Right forelimb (tissue), 1 donor: ENCODE measurements at regions not wholly inside any gene's neighbourhood (a gene's known extent, or its start where the extent isn't known, plus 50 kb on each side); places are given as distances from the start of the nearest gene placed in this dataset.
"Not testable (repeated sequence)": the region's sequence is repeated elsewhere in the genome, so short reads cannot be mapped to it uniquely, and the experiment has no call there.

Experiments used
- DNase-seq: peaks from one replicate; pipeline ENCODE4 v3.0.0-alpha.2; 2018

DNA sequence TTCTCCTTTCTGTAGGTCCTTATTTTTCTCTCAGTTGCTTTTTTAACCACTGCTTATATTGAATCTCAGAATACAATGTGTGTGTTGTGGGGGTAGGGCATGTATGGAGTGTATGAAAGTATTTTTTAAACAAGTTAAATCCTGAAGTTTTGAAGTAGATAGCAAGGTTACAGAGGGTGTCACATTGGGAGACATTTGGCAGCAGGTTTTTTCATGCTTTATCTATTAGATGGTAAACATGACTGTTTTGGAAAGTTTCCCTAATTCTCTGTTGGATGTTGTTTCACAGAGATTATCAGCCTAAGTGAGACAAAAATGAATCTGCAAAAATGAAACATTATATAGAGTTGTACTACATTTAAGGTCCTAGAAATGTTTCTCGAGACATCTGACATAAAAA lies 190.6 kb upstream of the ARPP21 start:
- DNase-seq = no peak

DNA sequence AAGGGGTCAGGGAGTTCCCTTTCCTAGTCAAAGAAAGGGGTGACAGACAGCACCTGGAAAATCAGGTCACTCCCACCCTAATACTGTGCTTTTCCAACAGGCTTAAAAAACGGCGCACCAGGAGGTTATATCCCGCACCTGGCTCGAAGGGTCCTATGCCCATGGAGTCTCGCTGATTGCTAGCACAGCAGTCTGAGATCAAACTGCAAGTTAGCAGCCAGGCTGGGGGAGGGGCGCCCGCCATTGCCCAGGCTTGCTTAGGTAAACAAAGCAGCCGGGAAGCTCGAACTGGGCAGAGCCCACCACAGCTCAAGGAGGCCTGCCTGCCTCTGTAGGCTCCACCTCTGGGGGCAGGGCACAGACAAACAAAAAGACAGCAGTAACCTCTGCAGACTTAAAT lies 184.5 kb upstream of the ARPP21 start:
- DNase-seq = not testable (repeated sequence)

DNA sequence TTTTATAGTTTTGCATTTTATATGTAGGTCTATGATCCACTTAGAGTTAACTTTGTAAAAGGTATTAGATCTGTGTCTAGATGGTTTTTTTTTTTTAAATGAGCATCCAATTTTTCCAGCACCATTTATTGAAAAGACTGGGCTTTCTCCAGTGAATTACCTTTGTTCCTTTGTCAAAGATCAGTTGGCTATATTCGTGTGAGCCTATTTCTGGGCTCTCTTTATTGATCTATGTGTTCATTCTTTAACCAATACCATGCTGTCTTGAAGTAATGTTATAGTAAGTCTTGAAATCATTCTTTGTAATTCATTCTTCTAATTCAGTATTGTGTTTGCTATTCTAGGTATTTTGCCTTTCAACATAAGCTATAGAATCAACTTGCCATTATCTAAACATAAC lies 165.4 kb upstream of the ARPP21 start:
- DNase-seq = no peak

DNA sequence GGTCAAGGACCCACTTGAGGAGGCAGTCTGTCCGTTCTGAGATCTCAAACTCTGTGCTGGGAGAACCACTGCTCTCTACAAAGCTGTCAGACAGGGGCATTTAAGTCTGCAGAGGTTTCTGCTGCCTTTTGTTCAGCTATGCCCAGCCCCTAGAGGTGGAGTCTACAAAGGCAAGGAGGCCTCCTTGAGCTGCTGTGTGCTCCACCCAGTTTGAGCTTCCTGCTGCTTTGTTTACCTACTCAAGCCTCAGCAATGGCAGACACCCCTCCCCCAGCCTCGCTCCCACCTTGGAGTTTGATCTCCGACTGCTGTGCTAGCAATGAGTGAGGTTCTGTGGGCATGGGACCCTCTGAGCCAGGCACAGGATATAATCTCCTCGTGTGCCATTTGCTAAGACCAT lies 156.8 kb upstream of the ARPP21 start:
- not testable (repeated sequence) for DNase-seq

DNA sequence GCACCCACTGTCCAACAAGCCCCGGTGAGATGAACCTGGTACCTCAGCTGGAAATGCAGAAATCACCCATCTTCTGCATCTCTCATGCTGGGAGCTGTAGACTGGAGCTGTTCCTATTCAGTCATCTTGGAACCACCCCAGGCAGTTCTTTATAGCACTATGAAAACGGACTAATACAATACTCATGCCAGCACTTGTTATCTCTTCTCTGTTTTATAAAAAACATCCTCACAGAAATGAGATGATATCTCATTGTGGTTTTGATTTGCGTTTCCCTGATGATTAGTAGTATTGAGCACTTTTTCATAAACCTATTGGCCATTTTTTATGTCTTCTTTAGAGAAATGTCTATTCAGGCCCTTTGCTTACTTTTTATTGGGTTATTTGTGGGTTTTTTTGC lies 156.2 kb upstream of the ARPP21 start:
- DNase-seq = no peak

DNA sequence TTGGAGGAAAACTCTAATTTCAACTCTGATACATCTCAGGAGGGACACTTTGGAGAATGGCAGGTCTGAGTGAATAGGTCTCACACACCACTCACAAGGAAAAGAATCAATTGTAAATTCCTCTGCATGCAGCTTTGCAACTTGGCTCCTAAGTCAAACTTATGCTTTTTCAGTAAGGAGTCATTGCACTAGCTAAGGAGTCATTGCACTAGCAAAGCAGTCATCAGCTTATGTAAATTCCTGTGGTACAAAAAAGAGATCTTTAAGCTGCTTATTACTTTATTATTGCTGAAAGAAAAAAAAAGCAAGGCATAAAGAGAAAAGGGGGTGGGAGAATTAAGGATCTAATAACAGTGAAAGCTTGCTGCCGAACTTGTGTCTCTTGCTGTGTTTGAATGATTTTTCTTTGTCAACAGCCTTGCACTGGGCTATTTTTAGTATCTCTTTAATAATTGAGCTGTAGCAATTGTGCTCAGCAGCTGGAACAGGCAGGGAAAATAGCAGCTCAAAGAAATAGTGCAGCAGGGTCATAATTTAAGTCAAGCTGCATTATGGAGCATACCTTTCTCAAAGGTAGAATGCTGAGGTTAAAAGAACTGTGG lies 154.3 kb upstream of the ARPP21 start:
- DNase-seq = no peak

DNA sequence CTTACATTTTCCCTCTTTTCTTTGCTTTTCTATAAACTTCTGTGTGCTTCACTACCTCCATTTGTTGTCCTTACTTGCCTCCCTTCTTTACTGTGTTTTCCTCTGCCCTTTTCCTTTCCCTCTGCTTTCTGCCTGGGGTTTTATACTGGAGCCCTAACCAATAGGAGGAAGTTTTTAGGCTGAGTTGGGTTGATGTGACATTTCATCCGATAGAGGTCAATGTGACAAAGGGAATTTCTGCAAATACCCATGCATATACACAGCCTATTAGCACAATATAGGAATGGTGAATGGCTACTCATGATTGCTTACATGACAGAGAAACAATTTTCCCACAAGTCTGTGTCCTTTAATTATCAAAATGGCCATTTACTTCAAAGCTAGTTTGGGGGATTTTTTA lies 153.0 kb upstream of the ARPP21 start:
- DNase-seq = no peak

DNA sequence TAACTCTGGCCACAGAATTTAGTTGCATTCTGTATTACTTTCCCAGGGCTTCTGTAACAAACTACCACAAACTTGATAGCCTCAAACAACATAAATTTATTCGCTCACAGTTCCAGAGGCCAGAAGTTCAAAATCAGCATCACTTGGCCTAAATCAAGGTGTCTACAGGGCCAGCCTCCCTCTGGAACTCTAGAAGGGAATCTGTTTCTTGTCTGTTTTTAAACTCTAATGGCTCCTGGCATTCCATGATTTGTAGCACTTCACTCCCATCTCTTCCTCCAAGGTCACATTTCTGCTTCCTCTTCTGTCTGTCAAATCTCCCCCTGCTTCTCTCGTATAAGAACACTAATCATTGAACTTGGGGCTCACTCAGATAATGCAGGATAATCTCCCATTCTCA lies 151.9 kb upstream of the ARPP21 start:
- DNase-seq = no peak

DNA sequence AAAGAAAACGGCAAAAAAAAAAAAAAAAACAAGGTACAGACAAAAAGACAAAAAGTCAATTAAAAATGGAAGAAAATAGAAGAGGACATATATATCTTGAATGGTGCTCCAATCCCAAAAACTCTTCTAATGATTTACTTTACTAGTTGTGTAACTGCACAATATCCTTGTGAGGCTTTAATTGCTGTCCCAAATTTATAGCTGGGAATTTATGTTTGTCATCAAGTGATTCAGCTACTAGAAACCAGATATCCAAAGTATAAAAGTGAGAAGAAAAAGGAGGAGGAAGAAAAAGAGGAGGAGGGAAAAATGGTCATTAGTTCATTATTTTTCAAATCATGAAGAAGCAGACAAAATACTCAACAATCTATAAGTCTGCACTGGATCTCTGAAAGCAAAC lies 150.8 kb upstream of the ARPP21 start:
- no peak for DNase-seq

DNA sequence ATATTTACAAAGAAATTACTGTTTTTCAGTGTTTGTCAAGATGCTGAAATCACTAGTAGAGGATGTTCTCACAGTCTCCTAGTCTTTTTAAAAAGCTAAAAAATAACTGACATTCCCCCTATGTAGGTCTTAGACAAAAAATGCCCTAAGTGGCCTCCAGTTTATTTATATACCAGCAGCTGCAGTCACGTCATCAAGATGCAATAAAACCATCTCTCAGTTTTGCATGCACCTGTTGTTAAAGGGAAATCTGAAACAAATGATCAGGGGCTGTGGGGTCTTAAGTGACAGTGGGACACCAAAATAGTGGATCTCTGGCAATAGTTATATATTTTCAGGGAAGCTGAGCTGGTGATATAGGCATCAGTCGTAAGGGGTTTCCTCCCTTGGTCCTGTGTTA lies 146.5 kb upstream of the ARPP21 start:
- DNase-seq = no peak

DNA sequence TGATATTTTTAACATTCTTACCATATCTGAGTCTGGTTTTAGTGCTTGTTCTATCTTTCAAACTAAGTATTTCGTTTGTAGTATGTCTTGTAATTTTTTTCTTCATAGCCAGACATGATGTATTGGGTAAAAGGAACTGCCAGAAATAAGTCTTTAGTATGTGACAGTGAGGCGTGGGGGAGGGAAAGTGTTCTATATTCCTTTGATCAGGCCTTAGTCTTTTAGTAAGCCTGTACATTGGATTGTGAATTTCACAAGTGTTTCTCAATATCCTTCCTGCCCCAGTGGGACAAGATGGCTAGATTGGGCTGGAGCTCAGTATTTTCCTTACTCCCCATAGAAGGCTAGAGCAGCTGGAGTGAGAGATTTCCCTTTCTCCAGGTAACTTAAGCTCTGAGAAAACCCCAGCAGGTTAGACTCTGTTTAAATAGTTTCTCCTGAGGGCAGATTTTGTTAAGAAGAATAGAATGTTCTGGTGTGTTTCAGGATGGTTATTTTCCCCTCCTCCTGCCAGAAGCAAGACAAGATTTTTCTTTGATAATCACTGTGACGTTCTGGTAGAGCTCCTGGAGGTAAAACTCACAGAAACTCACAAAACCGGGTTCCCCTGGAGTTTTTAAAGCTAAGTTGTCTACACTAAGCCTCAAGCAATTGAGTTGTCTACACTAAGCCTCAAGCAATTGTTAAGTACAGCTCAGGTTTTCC lies 140.7 kb upstream of the ARPP21 start:
- DNase-seq = no peak

DNA sequence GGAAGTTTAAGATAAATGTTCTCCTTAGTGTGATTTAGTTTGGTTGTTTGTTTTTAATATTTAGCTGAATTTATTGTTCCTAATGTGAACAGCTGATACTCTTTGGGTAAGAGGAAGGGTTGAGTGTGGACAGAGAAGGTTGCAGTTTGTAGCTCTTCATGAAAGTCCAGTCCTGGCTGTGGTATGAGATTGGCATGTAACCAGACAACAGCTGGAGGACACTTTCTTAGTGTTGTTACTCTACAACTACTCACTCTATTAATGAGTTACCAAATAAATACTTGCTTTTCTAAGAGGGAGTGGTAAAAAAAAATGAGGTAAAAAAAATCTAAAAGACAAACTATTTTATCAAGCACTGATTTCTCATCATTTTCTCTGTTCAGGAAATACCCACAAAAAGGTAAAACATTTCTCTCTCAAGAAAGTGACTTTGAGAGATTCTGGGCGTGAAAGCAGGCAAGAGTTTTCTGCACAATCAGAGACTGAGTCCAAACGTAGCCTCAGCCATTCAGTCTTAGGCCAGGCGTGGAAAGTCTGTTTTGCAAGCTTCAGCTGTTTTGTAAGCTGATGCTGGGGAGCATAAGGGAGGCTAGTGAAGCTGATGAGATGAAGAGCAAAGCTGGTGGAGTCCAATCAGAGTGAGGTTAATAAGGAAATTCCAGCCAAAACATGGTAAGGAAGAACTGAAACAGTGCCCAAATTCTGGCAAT lies 138.5 kb upstream of the ARPP21 start:
- no peak for DNase-seq

DNA sequence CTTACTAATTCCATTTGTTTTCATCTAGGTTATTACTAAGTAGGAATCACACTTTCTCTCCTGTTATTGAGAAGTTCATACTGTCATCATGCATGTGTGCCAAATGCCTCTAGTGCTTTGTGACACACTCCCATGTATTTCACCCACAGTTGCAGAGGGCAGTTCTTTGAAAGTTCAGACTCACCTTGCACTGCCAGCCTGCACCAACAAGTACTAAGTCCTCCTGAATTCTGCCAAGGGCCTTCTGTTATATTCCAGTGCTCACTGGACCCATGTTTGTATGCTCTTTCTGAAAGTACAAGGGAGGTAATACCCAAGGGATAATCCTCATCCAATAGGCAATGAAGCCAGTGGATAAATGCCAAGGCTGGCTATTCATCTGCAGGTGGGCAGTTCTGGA lies 136.6 kb upstream of the ARPP21 start:
- no peak for DNase-seq

DNA sequence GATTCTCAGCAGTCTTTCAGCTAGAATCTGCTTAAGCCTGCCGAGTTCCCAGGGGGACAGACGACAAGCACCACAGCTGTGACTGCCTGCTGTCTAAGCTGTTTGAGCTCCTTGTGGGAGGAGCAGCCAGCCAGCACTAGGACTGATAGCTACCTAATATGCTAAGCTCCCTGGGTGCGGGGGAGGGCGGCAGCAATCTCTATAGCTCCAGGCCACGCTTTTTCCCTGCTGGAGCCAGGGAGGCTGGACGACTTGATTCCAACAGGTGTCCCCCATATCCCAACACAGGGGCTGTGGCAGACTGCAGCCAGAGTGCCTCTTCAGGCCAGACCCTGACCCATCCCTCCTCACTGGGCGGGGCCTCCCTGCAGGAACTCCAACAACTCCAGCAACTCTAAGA lies 134.1 kb upstream of the ARPP21 start:
- peak; percentile 55 for DNase-seq

DNA sequence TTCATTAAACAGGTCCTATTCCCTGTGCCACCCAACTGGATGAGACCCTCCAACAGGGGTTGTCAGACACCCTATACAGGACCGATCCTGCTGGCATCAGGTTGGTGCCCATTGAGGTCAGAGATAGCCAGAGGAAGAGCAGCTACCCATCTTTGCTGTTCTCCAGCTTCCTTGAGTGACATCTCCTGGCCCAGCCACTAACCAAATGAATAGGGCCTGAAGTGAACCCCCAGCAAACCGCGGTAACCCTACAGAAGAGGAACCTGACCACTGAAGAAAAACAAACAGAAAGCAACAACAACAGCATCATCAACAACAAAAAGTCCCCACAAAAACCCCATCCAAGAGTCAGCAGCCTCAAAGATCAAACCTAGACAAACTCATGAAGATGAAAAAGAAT lies 133.6 kb upstream of the ARPP21 start:
- DNase-seq = no peak

DNA sequence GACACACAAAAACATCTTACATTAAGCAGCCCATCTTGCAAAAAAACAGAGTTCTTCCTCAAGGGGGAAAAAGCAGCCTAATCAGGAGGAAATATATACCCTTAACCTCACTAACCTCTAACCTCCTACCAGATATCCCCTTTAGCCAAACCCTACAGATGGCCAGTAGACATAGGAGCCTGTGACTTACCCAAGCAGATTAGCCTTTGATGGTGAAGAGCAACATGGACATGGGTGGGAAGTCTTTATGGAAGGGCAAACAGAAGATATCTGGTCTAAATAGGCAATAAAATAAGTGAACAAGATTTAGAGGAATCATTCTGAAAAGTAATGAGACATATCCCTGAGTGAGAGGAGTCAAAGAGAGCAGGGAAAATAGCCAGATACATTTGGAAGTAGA lies 119.4 kb upstream of the ARPP21 start:
- no peak for DNase-seq

DNA sequence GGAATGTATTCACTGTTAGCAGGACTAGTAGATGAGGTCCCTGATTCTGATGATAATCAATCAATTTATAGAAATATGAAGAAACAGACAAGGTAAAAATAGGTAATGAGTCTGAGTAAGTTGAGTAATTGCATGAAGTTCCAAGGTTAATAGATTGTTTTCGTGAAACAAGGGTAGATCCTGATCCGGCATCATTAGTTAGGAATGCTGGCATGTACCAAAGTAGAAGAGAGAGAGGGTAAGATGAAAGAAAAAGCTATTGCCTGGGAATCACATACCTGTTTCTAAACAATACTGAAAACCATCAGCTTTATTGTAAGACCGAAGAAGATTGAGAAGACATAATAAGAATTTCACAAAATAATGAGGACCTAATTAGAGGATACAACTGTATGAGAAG lies 118.1 kb upstream of the ARPP21 start:
- no peak for DNase-seq

DNA sequence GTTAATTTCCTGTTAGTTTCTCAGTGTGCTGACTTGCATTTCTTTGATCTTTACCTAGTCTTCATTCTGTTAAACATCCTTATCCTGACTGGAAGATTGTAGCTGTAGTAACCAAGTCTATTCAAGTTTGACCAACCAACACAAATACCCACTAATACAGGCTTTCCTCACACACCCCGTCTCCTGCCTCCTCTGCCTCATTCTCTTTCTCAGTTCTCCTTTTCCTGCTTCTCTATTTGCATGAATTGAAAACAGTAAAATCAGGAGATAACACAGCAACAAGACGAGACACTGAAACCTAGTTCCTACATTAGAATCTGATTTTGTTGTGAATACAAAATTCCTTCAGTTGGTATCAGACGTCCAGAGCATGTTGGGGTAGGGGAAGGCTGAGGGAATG lies 116.9 kb upstream of the ARPP21 start:
- DNase-seq = no peak

DNA sequence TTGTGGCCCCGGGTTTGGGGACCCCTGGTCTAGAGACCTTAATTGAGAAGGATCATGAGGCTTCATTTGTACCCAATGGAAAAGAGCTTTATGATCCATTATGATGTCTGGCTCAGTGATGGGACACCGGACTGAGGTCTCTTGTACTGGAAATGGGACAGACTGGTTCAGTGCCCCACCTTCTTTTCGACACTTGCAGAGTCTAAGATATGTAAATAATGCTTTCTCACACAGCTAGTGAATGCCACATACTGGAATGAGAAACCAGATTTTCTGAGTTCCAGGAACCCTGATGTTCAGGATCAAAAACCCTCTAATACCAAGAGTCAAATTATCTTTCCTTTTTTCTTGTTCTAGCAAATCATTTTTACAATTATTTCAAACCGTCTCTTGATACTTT lies 116.3 kb upstream of the ARPP21 start:
- no peak for DNase-seq

DNA sequence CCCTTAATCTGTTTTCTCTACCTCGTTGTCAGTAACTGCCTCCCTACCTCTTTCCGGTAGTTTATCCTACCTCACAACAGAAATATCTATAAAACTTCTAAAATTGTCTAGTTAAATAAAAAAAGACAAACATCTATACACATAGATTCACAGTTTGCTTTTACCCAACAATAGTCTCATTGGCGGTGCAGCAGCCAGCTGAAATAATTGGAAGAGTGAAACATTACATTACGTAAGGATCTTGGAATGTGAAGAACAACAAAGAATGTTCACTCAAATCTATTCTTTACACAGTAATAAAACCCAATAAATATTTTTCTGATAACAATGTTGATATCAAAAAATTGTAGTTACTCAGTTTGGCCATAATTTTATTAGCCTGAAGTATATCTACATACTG lies 115.5 kb upstream of the ARPP21 start:
- no peak for DNase-seq

DNA sequence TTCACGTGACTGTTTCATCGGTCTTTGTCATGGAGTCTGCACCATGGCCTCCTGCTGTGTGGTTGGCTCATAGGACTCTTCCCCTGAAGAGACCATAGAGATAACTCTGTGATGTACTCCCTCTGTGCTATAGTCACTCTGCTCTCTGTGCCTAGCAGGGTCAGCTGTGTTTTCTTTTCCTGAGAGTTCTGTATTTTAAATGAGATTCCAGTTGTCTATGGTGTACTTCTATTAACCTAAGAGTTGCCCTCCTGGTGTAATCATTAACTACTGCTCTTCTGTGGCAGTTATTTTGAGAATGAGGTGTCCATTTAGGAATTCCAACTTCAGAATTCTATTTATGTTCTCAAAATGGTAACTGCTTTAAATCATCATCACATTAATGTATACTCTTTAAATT lies 114.5 kb upstream of the ARPP21 start:
- DNase-seq = no peak

DNA sequence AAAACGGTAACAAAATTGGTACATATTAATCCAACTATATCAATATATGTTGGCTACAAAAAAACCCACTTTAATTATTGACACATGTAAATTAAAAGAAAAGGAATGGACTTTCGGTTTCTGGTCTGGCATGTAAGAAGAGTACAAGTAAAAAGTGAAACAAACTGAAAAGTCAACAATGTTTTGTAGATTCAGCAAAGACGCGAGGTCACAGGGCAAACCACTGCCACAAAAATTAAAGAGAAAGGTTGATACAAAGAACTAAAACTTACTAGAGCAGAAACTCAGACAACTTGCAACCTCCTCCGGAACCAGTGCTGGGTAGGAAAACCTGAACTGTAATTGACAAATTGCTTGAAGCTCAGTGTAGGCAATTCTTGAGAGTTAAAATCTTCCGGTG lies 110.6 kb upstream of the ARPP21 start:
- DNase-seq = no peak

DNA sequence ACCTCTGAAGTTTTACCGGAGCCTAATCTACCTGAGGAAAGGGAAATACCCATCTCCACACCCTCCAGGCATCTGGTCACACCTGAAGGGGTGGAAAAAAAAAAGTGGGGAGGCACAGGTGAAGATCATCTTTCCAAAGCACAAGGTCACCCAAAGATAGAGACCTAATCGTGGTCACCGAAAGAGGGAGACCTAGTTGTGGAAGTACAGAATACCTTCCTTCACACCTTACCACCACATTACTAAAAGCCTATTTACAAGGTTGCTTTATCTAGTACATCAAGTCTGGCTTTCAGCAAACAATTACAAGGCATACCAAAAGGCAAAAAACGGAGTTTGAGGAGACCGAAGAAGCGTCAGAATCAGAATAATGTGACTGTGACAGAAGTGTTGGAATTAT lies 110.0 kb upstream of the ARPP21 start:
- DNase-seq = no peak

DNA sequence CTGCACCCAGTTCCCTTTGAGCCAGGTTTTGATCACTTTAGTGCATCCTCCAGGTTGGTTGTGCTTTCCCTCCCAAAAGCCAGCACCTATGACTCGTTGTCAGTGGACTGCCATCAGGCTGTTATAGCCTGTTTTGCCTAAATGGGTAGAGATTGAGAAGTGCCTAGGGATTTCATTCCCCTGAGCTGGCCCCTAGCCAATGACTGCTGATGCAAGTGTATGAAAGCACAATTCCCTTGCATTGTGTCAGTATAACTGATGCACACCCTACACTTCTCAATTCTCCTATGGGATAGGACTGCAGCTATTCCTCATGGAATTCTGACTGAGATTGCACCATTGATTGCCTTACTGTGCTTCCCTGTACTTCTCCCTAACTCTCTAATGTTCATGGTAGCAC lies 102.1 kb upstream of the ARPP21 start:
- DNase-seq = no peak

DNA sequence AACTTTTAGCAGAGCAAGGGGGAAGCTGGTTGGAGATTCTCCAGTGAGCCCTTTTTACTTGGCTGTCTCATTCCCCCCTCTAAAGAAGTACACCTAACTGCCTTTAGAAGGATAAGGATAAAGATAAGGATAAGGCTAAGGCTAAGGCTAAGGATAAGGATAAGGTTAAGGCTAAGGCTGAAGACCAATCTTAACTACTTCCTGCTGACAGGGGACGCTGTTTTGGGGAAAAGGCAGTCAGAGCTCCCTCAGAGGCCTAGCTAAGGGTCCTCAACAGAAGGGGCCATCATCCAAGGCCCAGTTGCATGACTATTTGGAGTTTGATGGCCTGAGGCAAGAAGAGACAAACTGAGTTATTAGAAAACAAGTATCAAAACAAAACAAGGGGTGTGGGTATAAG lies 94.3 kb upstream of the ARPP21 start:
- no peak for DNase-seq
